ENCODE measurements at regions not wholly inside any gene's neighbourhood (a gene's known extent, or its start where the extent isn't known, plus 50 kb on each side); places are given as distances from the start of the nearest gene placed in this dataset.

DNA sequence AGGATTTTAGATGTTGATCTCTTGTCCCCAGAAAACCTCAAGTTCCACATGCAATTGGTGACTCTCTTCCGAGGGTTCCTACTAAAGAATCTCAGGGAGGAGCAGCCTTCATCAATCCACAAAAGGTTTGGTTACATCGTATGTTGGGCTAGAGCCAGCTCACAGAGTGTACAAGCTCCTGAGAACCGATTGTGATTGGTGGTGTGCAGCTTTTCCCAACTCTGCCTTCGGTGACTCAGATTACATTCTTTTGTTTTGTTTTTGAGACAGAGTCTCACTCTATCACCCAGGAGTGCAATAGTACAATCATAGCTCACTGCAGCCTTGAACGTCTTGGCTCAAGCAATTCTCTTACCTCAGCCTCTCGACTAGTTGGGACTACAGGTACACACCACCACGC is 172.4 kb downstream of the PMP22 start:
- Histone ChIP-seq H3K36me3 (replicated peaks) (no peaks in the 10 kb centered on the region), H3K27ac (no peak overlapping the region), H3K4me3 (ENCODE audit: low read depth, low read length) (no peak overlapping the region), H3K27me3 (replicated peaks) (no peaks in the 10 kb centered on the region)
- TF ChIP-seq CTCF (IDR thresholded peaks at IDR 0.05; ENCODE audit: low read depth, low read length, missing control alignments): no peak
- in situ Hi-C loops (cut with HindIII; ENCODE audit: low pct_ligation_motif_present, low sequenced_read_pairs): no loop called here
- peak; percentile 51 for DNase-seq

DNA sequence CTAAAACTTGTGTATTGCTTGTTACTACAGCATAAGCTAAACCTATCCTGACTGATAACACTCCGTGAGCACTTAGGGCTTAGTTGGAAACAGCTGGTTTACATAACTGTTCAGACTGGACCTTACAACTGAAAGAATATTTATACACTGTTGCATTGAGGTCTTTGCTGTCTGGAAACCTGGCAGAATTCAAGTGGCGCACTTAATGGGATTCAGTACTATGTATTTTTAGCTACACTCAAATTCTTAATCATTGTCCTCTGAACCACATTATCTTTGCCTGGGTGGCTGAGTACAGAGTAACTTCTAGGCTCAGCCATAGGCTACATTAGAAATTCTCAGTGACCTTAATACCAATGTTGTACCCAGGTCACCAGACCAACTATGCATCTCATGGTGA is 172.9 kb downstream of the PMP22 start:
- in situ Hi-C loops (cut with HindIII; ENCODE audit: low pct_ligation_motif_present, low sequenced_read_pairs): no loop called here
- no peak overlapping the region for H3K4me3 ChIP-seq (ENCODE audit: low read depth, low read length)
- no peak for TF ChIP-seq CTCF (IDR thresholded peaks at IDR 0.05; ENCODE audit: low read depth, low read length, missing control alignments)
- H3K36me3 ChIP-seq (replicated peaks): no peaks in the 10 kb centered on the region
- no peak for DNase-seq
- H3K27ac ChIP-seq: no peak overlapping the region
- H3K27me3 ChIP-seq (replicated peaks): no peaks in the 10 kb centered on the region

- Histone ChIP-seq H3K27me3 (replicated peaks) (no peaks in the 10 kb centered on the region), H3K27ac (no peak overlapping the region), H3K4me3 (ENCODE audit: low read depth, low read length) (no peak overlapping the region), H3K36me3 (replicated peaks) (no peaks in the 10 kb centered on the region)
- in situ Hi-C loops (cut with HindIII; ENCODE audit: low pct_ligation_motif_present, low sequenced_read_pairs): no loop called here
- TF ChIP-seq CTCF (IDR thresholded peaks at IDR 0.05; ENCODE audit: low read depth, low read length, missing control alignments): peak; percentile 25
- DNase-seq: no peak
Observed at GRCh38 chr17:15091825-15092224, 173.3 kb downstream of the PMP22 start.

DNA sequence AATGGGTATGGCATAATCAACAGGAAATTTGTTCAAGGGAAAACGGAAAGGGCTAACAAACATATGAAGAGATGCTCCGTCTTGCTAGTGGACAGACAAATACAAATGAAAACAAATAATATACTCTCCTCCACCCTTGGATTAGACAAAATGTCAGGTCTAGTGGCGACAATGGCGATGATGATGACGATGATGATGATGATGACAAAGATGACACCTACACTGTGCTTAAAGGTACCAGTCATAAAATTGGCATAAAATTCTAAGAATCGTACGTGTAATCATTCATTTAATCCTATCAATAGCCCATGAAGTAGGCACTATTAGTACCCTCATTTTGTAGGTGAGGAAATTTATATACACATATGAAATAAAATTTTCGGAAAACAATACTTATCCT is 174.6 kb downstream of the PMP22 start:
- H3K36me3 ChIP-seq (replicated peaks): no peaks in the 10 kb centered on the region
- in situ Hi-C loops (cut with HindIII; ENCODE audit: low pct_ligation_motif_present, low sequenced_read_pairs): no loop called here
- no peak overlapping the region for H3K27ac ChIP-seq
- no peak for DNase-seq
- H3K27me3 ChIP-seq (replicated peaks): no peaks in the 10 kb centered on the region
- no peak overlapping the region for H3K4me3 ChIP-seq (ENCODE audit: low read depth, low read length)
- no peak for TF ChIP-seq CTCF (IDR thresholded peaks at IDR 0.05; ENCODE audit: low read depth, low read length, missing control alignments)

GRCh38 chr17:15087946-15088345 is 177.2 kb downstream of the PMP22 start:
- Histone ChIP-seq H3K27me3 (replicated peaks) (no peaks in the 10 kb centered on the region), H3K4me3 (ENCODE audit: low read depth, low read length) (no peak overlapping the region), H3K36me3 (replicated peaks) (no peaks in the 10 kb centered on the region), H3K27ac (no peak overlapping the region)
- TF ChIP-seq CTCF (IDR thresholded peaks at IDR 0.05; ENCODE audit: low read depth, low read length, missing control alignments): no peak
- no peak for DNase-seq
- in situ Hi-C loops (cut with HindIII; ENCODE audit: low pct_ligation_motif_present, low sequenced_read_pairs): no loop called here

DNA sequence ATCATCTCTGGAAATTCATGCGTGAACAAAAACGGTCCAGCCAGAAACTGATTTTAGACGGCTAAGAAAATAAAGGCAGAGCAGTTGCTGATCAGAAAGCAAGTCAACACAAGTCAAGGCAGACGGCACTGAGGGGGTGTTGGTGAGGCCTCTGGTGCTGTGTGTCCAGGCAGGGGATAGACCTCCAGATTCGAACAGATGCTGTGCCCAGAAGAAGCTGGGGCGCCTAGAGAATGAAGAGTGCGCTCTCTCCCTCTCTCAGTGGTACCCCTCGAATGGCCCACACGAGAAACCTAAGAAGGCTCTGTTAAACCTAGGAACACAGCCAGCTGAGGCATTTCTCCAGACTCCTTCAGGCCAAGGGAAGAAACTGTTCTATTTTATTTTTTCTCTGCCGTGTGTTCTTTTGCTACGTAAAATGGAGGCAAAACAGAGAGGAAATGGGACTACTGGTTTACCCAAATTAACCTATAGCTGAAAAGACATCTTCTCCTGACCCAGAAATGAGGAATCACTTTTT is 178.3 kb downstream of the PMP22 start:
- DNase-seq: no peak
- H3K27ac ChIP-seq: no peak overlapping the region
- H3K36me3 ChIP-seq (replicated peaks): no peaks in the 10 kb centered on the region
- H3K4me3 ChIP-seq (ENCODE audit: low read depth, low read length): no peak overlapping the region
- in situ Hi-C loops (cut with HindIII; ENCODE audit: low pct_ligation_motif_present, low sequenced_read_pairs): no loop called here
- no peaks in the 10 kb centered on the region for H3K27me3 ChIP-seq (replicated peaks)
- TF ChIP-seq CTCF (IDR thresholded peaks at IDR 0.05; ENCODE audit: low read depth, low read length, missing control alignments): no peak
